Esophagus muscularis mucosa (tissue), 3 donors: ENCODE measurements at regions not wholly inside any gene's neighbourhood (a gene's known extent, or its start where the extent isn't known, plus 50 kb on each side); places are given as distances from the start of the nearest gene placed in this dataset.

ENCODE experiments used
- POLR2A ChIP-seq: fragments of 450-650 bp; IDR thresholded peaks from one replicate; pipeline ENCODE4 v1.6.1; 2017; ENCODE audit warnings: antibody characterized with exemption, moderate library complexity, mild to moderate bottlenecking, low read depth
- POLR2AphosphoS5 ChIP-seq, 2 donors: sonication (generic); formaldehyde crosslinking; IDR thresholded peaks; one replicate each; pipeline ENCODE4 v1.6.1; 2017; ENCODE audit warnings: antibody characterized with exemption in 2 of 2
- TF ChIP-seq, protein P1 (sequence below), 3 experiments: fragments of 200-600 bp in 2 of 3; fragments of 450-650 bp in 1 of 3; sonication (generic) in 2 of 3; IDR thresholded peaks; one replicate each; pipeline ENCODE4 v1.5.1; 2017 to 2019; ENCODE audit warnings: antibody characterized with exemption in 3 of 3, mild to moderate bottlenecking in 2 of 3, moderate library complexity in 1 of 3

DNA sequence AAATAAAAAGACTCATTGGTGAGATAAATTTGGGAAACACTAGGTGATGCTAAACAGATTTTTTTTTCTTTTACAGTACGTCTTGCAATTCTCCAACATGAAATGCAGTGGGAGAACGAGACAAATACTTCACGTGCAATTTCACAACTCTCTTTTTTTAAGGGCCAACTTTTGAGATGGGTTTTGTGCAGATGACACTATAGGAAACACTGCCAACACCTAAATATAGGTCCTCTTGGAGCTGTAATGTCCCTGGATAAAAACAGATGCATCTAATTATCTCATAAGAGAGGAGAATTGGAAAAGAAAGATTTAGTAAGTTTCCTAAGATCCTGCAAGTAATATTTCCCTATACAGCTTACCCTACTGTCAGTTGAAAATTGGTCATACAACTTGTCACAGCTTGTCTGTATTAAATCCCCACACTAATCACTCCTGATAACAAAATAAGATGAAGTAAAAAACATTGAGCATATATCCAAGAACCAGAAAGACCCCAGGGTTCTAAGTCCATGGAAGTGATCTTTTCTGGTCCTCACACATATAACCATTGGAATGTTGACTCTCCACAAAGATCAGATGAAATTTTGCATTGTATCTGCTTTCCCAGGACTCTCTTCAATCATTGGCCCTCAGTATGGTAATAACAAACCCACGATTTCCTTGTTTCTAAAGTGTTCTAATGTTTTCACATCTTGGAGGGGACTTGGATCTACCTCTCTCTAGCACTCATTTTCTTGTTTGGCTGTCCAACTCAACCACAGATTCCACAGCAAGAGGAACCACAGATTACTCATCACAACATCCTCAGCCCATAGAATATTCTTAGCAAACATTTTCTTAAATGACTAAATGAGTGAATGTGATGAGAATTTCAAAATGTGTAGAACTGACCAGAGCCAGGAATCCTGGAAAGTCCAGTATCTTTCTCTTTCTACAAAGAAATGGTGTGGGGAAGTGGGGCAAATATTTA, 769.4 kb upstream of the USP15 start:
- TF ChIP-seq, protein P1, sequence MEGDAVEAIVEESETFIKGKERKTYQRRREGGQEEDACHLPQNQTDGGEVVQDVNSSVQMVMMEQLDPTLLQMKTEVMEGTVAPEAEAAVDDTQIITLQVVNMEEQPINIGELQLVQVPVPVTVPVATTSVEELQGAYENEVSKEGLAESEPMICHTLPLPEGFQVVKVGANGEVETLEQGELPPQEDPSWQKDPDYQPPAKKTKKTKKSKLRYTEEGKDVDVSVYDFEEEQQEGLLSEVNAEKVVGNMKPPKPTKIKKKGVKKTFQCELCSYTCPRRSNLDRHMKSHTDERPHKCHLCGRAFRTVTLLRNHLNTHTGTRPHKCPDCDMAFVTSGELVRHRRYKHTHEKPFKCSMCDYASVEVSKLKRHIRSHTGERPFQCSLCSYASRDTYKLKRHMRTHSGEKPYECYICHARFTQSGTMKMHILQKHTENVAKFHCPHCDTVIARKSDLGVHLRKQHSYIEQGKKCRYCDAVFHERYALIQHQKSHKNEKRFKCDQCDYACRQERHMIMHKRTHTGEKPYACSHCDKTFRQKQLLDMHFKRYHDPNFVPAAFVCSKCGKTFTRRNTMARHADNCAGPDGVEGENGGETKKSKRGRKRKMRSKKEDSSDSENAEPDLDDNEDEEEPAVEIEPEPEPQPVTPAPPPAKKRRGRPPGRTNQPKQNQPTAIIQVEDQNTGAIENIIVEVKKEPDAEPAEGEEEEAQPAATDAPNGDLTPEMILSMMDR (IDR thresholded peaks at IDR 0.05), result no peak
- TF ChIP-seq POLR2A, result no peak
- TF ChIP-seq POLR2AphosphoS5 (IDR thresholded peaks at IDR 0.05), result no peak
